Osteocyte (in vitro differentiated cells): ENCODE measurements at regions not wholly inside any gene's neighbourhood (a gene's known extent, or its start where the extent isn't known, plus 50 kb on each side); places are given as distances from the start of the nearest gene placed in this dataset.

ENCODE experiments used
- DNase-seq: peaks from one replicate; pipeline ENCODE4 v3.0.0; 2021; ENCODE audit warnings: mixed read lengths; ENCODE audit not compliant: unreplicated experiment; ENCODE audit errors: extremely low spot score
- H3K27ac Mint-ChIP-seq: one replicate; pipeline ENCODE4 v1.8.0; 2021; ENCODE audit warnings: mild to moderate bottlenecking, mixed read lengths; ENCODE audit not compliant: unreplicated experiment
- H3K27me3 Mint-ChIP-seq: one replicate; pipeline ENCODE4 v1.8.0; 2021; ENCODE audit warnings: mixed read lengths; ENCODE audit not compliant: unreplicated experiment
- H3K36me3 Mint-ChIP-seq: one replicate; pipeline ENCODE4 v1.8.0; 2021; ENCODE audit warnings: mixed read lengths; ENCODE audit not compliant: unreplicated experiment
- H3K4me1 Mint-ChIP-seq: one replicate; pipeline ENCODE4 v1.8.0; 2021; ENCODE audit warnings: mixed read lengths; ENCODE audit not compliant: unreplicated experiment
- H3K4me3 Mint-ChIP-seq: one replicate; pipeline ENCODE4 v1.8.0; 2021; ENCODE audit warnings: mild to moderate bottlenecking, moderate library complexity, mixed read lengths; ENCODE audit not compliant: unreplicated experiment
- H3K9me3 Mint-ChIP-seq: one replicate; pipeline ENCODE4 v1.8.0; 2021; ENCODE audit warnings: mixed read lengths; ENCODE audit not compliant: unreplicated experiment
- CTCF ChIP-seq: fragments of 200-600 bp; sonication (generic); IDR thresholded peaks from 2 replicates; pipeline ENCODE4 v1.5.0; 2021; ENCODE audit warnings: antibody characterized with exemption, mild to moderate bottlenecking, moderate library complexity

- Mint-ChIP-seq H3K36me3 (no peaks in the 10 kb centered on the region), H3K27me3 (no peaks in the 10 kb centered on the region), H3K9me3 (no peaks in the 10 kb centered on the region), H3K4me3 (no peak overlapping the region), H3K27ac (no peak overlapping the region), H3K4me1 (no peaks in the 10 kb centered on the region)
- DNase-seq: no peak
- no peak for TF ChIP-seq CTCF
These were observed 434.1 kb upstream of the FAT3 start for GRCh38 chr11:91790346-91791170.

- no peaks in the 10 kb centered on the region for H3K36me3 Mint-ChIP-seq
- no peak overlapping the region for H3K4me3 Mint-ChIP-seq
- H3K9me3 Mint-ChIP-seq: no peaks in the 10 kb centered on the region
- H3K27me3 Mint-ChIP-seq: no peaks in the 10 kb centered on the region
- TF ChIP-seq CTCF: no peak
- DNase-seq: no peak
- no peak overlapping the region for H3K27ac Mint-ChIP-seq
- no peaks in the 10 kb centered on the region for H3K4me1 Mint-ChIP-seq
These were observed 435.9 kb upstream of the FAT3 start for GRCh38 chr11:91788764-91789163.

GRCh38 chr11:91786097-91786496, 438.5 kb upstream of the FAT3 start:
- H3K4me1 Mint-ChIP-seq: no peaks in the 10 kb centered on the region
- H3K27ac Mint-ChIP-seq: no peak overlapping the region
- TF ChIP-seq CTCF: no peak
- no peaks in the 10 kb centered on the region for H3K27me3 Mint-ChIP-seq
- no peak overlapping the region for H3K4me3 Mint-ChIP-seq
- no peaks in the 10 kb centered on the region for H3K36me3 Mint-ChIP-seq
- H3K9me3 Mint-ChIP-seq: peaks cover 4% of the 10 kb centered on the region
- DNase-seq: no peak

- no peak for TF ChIP-seq CTCF
- DNase-seq: no peak
- H3K27me3 Mint-ChIP-seq: no peaks in the 10 kb centered on the region
- H3K27ac Mint-ChIP-seq: no peak overlapping the region
- no peaks in the 10 kb centered on the region for H3K4me1 Mint-ChIP-seq
- H3K9me3 Mint-ChIP-seq: peaks cover 4% of the 10 kb centered on the region
- H3K4me3 Mint-ChIP-seq: no peak overlapping the region
- no peaks in the 10 kb centered on the region for H3K36me3 Mint-ChIP-seq
These were observed 441.4 kb upstream of the FAT3 start for GRCh38 chr11:91783173-91783572.

GRCh38 chr11:91778758-91779157, 445.9 kb upstream of the FAT3 start:
- no peak for TF ChIP-seq CTCF
- Mint-ChIP-seq H3K36me3 (no peaks in the 10 kb centered on the region), H3K27ac (no peak overlapping the region), H3K4me3 (no peak overlapping the region), H3K9me3 (peaks cover 4% of the 10 kb centered on the region), H3K4me1 (no peaks in the 10 kb centered on the region), H3K27me3 (no peaks in the 10 kb centered on the region)
- no peak for DNase-seq
